ENCODE measurements at regions not wholly inside any gene's neighbourhood (a gene's known extent, or its start where the extent isn't known, plus 50 kb on each side); places are given as distances from the start of the nearest gene placed in this dataset.

- TF ChIP-seq ESRRG (CRISPR knock-in tag; IDR thresholded peaks at IDR 0.05) (no peak), ARNTL (CRISPR knock-in tag; IDR thresholded peaks at IDR 0.05; ENCODE audit: borderline replicate concordance, low read depth) (no peak), PPARA (CRISPR knock-in tag; IDR thresholded peaks at IDR 0.05; ENCODE audit: borderline replicate concordance) (no peak), RARB (CRISPR knock-in tag; IDR thresholded peaks at IDR 0.05) (no peak), ZNF565 (CRISPR knock-in tag; conservative IDR thresholded peaks at IDR 0.05; ENCODE audit: low read depth) (no peak), TCF4 (CRISPR knock-in tag; IDR thresholded peaks at IDR 0.05; ENCODE audit: borderline replicate concordance) (no peak), ZC3H10 (CRISPR knock-in tag; IDR thresholded peaks at IDR 0.05) (no peak), GLIS3 (CRISPR knock-in tag; IDR thresholded peaks at IDR 0.05) (no peak), SNAI2 (CRISPR knock-in tag; IDR thresholded peaks at IDR 0.05) (no peak), ZFP3 (CRISPR knock-in tag; IDR thresholded peaks at IDR 0.05) (no peak), ZNF70 (CRISPR knock-in tag; IDR thresholded peaks at IDR 0.05) (no peak), ZNF8 (CRISPR knock-in tag; IDR thresholded peaks at IDR 0.05) (no peak), ISL1 (CRISPR knock-in tag; IDR thresholded peaks at IDR 0.05) (no peak)
- TF ChIP-seq, protein P1, sequence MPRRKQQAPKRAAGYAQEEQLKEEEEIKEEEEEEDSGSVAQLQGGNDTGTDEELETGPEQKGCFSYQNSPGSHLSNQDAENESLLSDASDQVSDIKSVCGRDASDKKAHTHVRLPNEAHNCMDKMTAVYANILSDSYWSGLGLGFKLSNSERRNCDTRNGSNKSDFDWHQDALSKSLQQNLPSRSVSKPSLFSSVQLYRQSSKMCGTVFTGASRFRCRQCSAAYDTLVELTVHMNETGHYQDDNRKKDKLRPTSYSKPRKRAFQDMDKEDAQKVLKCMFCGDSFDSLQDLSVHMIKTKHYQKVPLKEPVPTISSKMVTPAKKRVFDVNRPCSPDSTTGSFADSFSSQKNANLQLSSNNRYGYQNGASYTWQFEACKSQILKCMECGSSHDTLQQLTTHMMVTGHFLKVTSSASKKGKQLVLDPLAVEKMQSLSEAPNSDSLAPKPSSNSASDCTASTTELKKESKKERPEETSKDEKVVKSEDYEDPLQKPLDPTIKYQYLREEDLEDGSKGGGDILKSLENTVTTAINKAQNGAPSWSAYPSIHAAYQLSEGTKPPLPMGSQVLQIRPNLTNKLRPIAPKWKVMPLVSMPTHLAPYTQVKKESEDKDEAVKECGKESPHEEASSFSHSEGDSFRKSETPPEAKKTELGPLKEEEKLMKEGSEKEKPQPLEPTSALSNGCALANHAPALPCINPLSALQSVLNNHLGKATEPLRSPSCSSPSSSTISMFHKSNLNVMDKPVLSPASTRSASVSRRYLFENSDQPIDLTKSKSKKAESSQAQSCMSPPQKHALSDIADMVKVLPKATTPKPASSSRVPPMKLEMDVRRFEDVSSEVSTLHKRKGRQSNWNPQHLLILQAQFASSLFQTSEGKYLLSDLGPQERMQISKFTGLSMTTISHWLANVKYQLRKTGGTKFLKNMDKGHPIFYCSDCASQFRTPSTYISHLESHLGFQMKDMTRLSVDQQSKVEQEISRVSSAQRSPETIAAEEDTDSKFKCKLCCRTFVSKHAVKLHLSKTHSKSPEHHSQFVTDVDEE (CRISPR knock-in tag; IDR thresholded peaks at IDR 0.05), result no peak
- TF ChIP-seq, protein P2, sequence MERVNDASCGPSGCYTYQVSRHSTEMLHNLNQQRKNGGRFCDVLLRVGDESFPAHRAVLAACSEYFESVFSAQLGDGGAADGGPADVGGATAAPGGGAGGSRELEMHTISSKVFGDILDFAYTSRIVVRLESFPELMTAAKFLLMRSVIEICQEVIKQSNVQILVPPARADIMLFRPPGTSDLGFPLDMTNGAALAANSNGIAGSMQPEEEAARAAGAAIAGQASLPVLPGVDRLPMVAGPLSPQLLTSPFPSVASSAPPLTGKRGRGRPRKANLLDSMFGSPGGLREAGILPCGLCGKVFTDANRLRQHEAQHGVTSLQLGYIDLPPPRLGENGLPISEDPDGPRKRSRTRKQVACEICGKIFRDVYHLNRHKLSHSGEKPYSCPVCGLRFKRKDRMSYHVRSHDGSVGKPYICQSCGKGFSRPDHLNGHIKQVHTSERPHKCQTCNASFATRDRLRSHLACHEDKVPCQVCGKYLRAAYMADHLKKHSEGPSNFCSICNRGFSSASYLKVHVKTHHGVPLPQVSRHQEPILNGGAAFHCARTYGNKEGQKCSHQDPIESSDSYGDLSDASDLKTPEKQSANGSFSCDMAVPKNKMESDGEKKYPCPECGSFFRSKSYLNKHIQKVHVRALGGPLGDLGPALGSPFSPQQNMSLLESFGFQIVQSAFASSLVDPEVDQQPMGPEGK (CRISPR knock-in tag; IDR thresholded peaks at IDR 0.05; ENCODE audit: borderline replicate concordance), result no peak
- no peak for ATAC-seq
Measured at GRCh38 chr2:167475791-167476190, 587.5 kb downstream of the XIRP2 start.

DNA sequence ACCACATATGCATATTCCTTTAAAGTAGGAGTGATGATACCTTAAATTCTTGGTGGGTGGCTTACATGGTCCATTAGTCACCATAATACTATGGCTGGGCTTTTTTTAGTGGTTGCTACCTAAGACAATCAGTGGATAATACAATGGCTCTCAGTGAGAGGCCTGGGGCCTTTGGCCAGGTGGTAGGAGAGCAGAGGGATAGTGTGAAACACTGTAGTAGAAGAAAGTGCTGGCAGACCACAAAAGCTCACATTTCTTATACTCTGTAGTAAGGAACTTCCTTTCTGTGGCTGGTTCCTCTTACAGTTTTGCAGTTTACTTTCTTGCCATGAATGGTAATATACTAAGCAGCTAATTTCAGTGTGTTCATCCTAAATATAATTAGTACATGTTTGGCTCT lies 583.5 kb downstream of the XIRP2 start:
- TF ChIP-seq GLIS3 (CRISPR knock-in tag; IDR thresholded peaks at IDR 0.05) (no peak), TOX (CRISPR knock-in tag; IDR thresholded peaks at IDR 0.05; ENCODE audit: borderline replicate concordance) (no peak), PPARA (CRISPR knock-in tag; IDR thresholded peaks at IDR 0.05; ENCODE audit: borderline replicate concordance) (no peak), SNAI2 (CRISPR knock-in tag; IDR thresholded peaks at IDR 0.05) (no peak), ZFP30 (CRISPR knock-in tag; IDR thresholded peaks at IDR 0.05) (no peak), BACH2 (CRISPR knock-in tag; IDR thresholded peaks at IDR 0.05; ENCODE audit: borderline replicate concordance) (no peak), CSDC2 (CRISPR knock-in tag; IDR thresholded peaks at IDR 0.05) (no peak), CREB5 (CRISPR knock-in tag; IDR thresholded peaks at IDR 0.05; ENCODE audit: low read depth) (no peak), TCF4 (CRISPR knock-in tag; IDR thresholded peaks at IDR 0.05; ENCODE audit: borderline replicate concordance) (no peak), ESRRG (CRISPR knock-in tag; IDR thresholded peaks at IDR 0.05) (no peak), ZFP3 (CRISPR knock-in tag; IDR thresholded peaks at IDR 0.05) (no peak), ARNTL (CRISPR knock-in tag; IDR thresholded peaks at IDR 0.05; ENCODE audit: borderline replicate concordance, low read depth) (no peak), ZC3H10 (CRISPR knock-in tag; IDR thresholded peaks at IDR 0.05) (no peak), ZNF70 (CRISPR knock-in tag; IDR thresholded peaks at IDR 0.05) (no peak), OSR1 (CRISPR knock-in tag; IDR thresholded peaks at IDR 0.05) (no peak), RARB (CRISPR knock-in tag; IDR thresholded peaks at IDR 0.05) (no peak)
- TF ChIP-seq, protein P1 (CRISPR knock-in tag; IDR thresholded peaks at IDR 0.05), result no peak
- no peak for ATAC-seq

DNA sequence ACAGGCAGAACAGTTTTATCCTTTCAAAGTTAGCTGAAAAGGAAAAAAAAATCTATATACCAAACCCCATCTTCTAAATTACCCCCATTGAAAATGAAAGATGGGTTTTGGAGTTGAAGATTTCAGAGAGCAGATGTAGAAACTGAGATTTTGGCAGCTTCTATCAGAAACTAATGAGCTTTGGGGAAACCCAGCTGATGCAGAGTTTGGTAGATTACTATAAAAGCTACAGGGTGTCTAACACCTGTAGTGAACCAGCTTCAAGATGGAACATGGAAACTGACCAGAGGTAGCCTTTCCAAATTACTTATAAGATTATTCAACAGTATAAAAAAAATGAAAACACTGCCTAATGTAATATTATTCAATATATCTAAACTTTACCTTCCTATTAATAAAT lies 583.1 kb downstream of the XIRP2 start:
- TF ChIP-seq SNAI2 (CRISPR knock-in tag; IDR thresholded peaks at IDR 0.05), result no peak
- TF ChIP-seq POU6F1 (CRISPR knock-in tag; IDR thresholded peaks at IDR 0.05; ENCODE audit: borderline replicate concordance, low read depth), result no peak
- no peak for TF ChIP-seq ZNF8 (CRISPR knock-in tag; IDR thresholded peaks at IDR 0.05)
- TF ChIP-seq ESRRG (CRISPR knock-in tag; IDR thresholded peaks at IDR 0.05), result no peak
- no peak for TF ChIP-seq ZNF70 (CRISPR knock-in tag; IDR thresholded peaks at IDR 0.05)
- TF ChIP-seq ZFP30 (CRISPR knock-in tag; IDR thresholded peaks at IDR 0.05), result no peak
- no peak for TF ChIP-seq OSR1 (CRISPR knock-in tag; IDR thresholded peaks at IDR 0.05)
- no peak for ATAC-seq

Data from SK-N-SH treated with all-trans-retinoic acid at 6 μM for 48 hours (cell line).